Heart left ventricle (tissue), 13 donors: ENCODE measurements at regions not wholly inside any gene's neighbourhood (a gene's known extent, or its start where the extent isn't known, plus 50 kb on each side); places are given as distances from the start of the nearest gene placed in this dataset.

Experiments
- POLR2A ChIP-seq, 2 donors: fragments of 450-650 bp; IDR thresholded peaks; one replicate each; pipeline ENCODE4 v1.6.1; 2017; ENCODE audit warnings: antibody characterized with exemption in 2 of 2, mild to moderate bottlenecking in 2 of 2, moderate library complexity in 2 of 2
- TF ChIP-seq, protein P1 (sequence below), 12 donors: fragments of 200-600 bp; sonication (generic) in 4 of 12; IDR thresholded peaks; one replicate each; pipeline versions ENCODE4 v1.5.0 to v1.8.0; 2018 to 2022; ENCODE audit warnings: antibody characterized with exemption in 12 of 12, mild to moderate bottlenecking in 5 of 12
- donor health status: ischemic (EF 13 %, LVEDD 7.1; RV severe dilation, severe dysfunction).
- donor health status: DM: no; HTN: yes; CAD: no.
- donor health status: DM: no; HTN: no; CAD: no.
- donor health status: ischemic (EF 25% LVEDD 6.9; RV normal size, moderate dysfunction).
- donor health status: ischemic (EF 25% LVEDD 5.7; RV mildly dilated, moderate dysfunction).
- donor health status: ischemic (EF 35%, LVEDD 5.7; RV mildly dilated, moderate dysfunction).
- donor health status: nonischemic (EF 11% LVEDD 7.7; RV severe dilation, severe dysfunction).
- donor health status: DM: yes; HTN: yes; CAD: no.
- donor health status: PGD.
- donor health status: ischemic (EF 29% LVEDD 5.4; RV normal size, mild dysfunction).
- donor health status: nonischemic (EF 23%, LVEDD 6.1; RV moderate dilation, normal function).

DNA sequence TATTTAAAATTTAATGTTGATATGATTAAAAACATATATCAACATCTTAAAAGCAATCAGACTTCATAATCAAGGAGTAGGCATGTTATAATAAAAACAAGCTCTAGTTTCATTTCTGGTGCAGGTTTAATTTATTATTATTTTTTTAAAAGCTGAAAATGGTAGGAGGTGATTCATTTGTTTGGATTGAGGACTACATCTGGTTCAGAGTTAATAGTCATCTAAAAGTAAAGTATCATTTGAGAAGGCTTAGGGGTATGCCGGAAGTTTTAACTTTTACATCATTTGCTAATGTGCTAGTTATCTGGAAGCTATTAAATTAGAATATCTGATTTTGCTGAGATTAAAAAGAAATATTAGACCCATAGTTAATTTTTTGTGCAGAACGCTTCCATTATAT, 169.5 kb upstream of the LAMA2 start:
- TF ChIP-seq, protein P1, sequence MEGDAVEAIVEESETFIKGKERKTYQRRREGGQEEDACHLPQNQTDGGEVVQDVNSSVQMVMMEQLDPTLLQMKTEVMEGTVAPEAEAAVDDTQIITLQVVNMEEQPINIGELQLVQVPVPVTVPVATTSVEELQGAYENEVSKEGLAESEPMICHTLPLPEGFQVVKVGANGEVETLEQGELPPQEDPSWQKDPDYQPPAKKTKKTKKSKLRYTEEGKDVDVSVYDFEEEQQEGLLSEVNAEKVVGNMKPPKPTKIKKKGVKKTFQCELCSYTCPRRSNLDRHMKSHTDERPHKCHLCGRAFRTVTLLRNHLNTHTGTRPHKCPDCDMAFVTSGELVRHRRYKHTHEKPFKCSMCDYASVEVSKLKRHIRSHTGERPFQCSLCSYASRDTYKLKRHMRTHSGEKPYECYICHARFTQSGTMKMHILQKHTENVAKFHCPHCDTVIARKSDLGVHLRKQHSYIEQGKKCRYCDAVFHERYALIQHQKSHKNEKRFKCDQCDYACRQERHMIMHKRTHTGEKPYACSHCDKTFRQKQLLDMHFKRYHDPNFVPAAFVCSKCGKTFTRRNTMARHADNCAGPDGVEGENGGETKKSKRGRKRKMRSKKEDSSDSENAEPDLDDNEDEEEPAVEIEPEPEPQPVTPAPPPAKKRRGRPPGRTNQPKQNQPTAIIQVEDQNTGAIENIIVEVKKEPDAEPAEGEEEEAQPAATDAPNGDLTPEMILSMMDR (IDR thresholded peaks at IDR 0.05), result no peak
- TF ChIP-seq POLR2A (IDR thresholded peaks at IDR 0.05), result no peak
